GM20431 (cell line): ENCODE measurements at regions not wholly inside any gene's neighbourhood (a gene's known extent, or its start where the extent isn't known, plus 50 kb on each side); places are given as distances from the start of the nearest gene placed in this dataset.

Experiments
- in situ Hi-C: fragments of 300-500 bp; cut with MseI, MboI; formaldehyde crosslinking; loops from one replicate; pipeline ENCODE4 v1.15.0; 2020; ENCODE audit warnings: low sequenced_read_pairs; ENCODE audit not compliant: unreplicated experiment

DNA sequence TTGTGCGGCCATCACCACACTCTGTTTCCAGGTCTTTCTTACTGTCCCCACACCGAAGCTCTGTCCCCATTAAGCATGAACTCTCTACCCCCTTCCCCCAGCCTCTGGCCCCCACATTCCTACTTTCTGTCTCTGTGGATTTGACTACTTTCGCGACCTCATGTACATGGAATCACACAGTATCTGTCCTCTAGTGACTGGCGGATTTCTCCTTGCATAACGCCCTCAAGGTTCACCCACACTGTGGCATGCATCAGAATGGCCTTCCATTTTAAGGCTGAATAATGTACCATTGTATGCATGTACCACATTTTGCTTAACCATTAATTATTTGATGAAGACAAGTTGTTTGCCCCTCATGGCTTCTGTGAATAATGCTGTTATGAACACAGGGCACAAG is 467.6 kb upstream of the HS6ST1 start:
- in situ Hi-C loops: no loop called here

- in situ Hi-C loops: no loop called here
These were observed 468.2 kb upstream of the HS6ST1 start for GRCh38 chr2:128786741-128787478.

- in situ Hi-C loops: no loop called here
These were observed 468.9 kb upstream of the HS6ST1 start for GRCh38 chr2:128787616-128788015.

DNA sequence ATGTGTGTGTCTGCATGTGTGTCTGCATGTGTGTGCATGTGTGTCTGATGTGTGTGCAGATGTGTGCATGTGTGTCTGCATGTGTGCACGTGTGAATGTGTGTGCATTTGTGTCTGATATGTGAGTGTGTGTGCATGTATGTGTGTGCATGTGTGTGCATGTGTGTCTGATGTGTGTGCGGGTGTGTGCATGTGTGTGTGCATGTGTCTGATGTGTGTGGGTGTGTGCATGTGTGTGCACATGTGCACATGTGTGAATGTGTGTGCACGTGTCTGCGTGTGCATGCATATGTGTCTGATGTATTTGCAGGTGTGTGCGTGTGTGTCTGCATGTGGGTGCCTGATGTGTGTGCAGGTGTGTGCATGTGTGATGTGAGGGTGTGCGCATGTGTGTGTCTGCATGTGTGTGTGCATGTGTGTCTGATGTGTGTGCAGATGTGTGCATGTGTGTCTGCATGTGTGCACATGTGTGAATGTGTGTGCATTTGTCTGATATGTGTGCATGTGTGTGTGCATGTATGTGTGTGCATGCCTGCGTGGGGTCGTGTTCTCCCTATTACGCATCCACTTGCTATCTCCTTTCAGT is 470.1 kb upstream of the HS6ST1 start:
- in situ Hi-C loops: no loop called here

DNA sequence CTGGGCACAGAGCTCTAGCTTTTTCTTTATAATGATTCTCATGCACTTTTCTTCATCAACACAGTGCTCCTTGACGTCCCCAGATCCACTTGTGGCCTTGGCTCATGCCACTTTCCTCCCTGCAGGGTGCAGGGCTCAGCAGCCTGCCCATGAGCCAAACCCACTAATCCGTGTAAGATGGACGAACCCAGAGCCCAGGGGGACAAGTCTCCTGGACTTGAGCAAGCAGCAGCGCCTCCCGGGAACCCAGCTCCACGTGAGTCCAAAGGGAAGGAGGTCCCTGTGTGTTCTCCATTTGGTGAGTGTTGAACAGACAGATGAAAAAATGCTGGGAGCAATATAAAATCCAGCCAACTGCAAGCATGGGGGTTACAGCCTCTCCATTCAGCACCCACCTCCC is 470.6 kb upstream of the HS6ST1 start:
- in situ Hi-C loops: no loop called here

DNA sequence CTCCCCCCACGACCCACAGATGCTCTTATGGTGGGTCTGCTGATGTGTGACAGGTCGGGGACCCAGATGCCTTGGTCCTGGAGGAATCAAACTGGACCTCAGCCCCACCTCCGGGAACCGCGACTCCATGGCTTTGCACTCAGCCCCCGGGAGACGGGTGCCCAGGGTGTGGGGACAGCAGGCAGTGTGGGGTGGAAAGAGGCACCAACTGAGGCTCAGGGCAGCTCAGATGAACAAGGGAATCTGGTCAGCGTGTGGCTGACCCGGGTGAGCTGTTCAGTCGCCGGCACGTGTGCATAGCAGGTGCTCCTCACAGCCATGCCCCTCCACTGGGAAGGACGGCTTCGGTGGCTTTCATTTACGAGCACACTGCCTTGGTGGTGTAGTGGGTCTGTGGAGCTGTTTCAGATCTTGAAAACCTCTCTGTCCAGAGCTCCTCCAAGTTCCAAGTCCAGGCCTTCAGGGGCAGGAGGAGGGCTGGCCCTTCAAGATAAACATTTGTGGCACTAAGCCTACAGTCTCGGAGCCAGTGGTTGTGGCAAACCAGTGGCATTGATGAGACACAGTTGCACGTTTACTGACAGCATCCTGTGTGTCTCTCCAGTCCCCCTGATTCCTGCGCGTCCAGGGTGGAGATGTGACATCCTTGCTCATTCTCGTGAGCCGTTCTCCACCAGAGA is 471.2 kb upstream of the HS6ST1 start:
- in situ Hi-C loops: no loop called here

DNA sequence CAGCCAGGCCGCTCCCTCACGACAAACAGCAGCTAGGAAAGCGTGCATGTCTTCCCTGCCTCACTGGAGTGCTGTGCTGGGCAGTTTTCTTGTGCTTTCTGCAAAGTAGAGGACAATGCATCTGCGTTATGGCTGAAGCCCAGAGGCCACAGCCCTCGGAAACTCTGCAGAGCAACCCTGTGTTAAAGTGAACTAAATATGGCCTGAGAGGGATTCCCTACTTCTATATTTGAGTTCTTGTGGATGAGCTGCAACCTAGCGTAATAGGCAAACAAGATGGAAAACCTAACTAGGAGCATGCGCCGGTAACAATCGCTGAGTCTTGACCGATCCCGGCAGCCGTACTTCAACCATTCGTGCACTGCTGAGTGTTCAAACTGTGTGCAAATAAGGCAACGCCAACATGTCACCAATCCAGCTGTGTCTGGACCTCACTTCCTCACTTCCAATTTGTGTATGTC is 471.9 kb upstream of the HS6ST1 start:
- in situ Hi-C loops: no loop called here

- in situ Hi-C loops: no loop called here
These were observed 472.7 kb upstream of the HS6ST1 start for GRCh38 chr2:128791120-128791984.

DNA sequence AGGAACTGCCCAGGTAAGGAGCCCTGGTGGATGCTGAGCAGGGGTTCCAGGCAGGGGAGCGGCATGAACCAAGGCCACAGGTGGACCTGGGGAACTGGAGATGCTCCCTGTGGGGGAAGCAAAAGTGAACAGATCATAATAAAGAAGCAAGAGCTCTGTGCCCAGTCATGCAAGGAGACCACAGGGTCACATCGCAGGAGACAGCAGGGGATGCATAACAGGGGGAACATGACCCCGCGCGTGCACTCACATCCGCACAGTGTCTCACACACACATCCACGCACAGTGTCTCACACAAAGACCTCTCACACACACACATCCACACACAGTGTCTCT is 473.3 kb upstream of the HS6ST1 start:
- in situ Hi-C loops: no loop called here

DNA sequence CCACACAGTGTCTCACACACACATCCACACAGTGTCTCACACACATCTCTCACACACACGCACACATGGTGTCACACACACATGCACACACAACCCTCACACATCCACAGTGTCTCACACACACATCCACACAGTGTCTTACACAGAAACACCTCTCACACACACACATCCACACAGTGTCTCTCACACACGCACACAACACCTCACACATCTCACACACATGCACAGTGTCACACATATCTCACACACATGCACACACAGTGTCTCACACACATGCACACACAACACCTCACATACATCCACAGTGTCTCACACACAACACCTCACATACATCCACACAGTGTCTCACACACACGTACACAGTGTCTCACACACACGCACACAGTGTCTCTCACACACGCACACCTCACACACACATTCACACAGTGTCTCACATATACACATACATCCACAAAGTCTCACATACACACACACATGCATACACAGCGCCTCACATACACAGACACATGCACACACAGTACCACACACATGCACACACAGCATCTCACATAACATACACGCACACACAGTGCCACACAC is 473.9 kb upstream of the HS6ST1 start:
- in situ Hi-C loops: no loop called here

DNA sequence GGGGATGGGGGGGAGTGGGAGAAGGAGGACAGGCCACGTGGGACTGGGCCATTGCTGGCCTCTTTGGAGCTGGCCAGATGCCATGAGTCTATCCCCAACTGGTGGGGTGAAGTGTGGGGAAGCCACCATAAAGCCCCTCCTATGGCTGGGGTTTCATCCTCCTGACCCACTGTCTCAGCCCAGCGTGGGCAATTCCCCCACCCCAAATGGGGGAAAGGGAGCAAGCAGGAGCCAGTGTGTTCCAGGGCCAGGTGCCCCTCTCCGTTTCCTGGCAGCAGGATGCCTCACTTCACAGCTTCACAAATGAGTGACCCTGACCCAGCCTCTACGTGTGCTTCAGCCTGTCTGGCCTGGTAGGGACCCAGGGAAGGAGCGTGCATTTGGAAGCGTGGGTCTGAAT is 474.7 kb upstream of the HS6ST1 start:
- in situ Hi-C loops: no loop called here

DNA sequence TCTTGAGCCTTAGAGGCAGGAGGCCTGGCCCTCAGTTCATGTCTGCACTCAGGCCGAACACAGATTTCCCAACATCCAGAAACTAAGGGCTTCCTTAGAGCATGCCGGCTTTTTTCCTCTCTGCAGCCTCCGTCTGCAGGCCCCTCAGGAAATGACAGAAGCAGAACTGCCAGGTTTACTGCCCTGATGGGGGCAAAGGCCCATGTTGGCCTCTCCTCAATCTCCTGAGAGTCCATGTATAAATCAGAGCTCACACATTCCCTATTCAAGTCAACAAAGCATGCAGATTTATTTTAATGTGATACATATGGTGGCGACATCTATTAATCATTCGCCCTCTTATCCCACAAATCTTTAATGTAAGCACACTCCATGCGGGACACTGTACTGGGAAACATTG is 475.6 kb upstream of the HS6ST1 start:
- in situ Hi-C loops: no loop called here

DNA sequence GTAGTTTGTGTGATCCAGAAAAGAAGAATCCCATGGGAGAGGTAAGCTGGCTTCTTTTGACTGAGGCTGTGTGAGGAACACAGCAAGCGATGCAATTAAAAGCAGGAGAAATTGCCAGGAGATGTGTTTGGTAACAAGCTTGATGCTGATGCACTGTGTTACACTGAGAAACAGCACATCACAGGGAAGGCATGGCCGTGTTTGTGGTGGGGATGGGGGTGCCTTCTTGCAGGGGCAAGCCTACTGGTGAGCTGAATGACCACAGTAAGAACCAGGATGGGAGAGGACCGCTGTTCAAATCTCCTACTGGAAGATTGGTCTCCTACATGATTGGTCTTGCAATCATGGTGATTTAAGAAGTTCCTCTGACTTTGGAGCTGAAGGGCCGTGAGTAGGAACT is 477.7 kb upstream of the HS6ST1 start:
- in situ Hi-C loops: no loop called here

DNA sequence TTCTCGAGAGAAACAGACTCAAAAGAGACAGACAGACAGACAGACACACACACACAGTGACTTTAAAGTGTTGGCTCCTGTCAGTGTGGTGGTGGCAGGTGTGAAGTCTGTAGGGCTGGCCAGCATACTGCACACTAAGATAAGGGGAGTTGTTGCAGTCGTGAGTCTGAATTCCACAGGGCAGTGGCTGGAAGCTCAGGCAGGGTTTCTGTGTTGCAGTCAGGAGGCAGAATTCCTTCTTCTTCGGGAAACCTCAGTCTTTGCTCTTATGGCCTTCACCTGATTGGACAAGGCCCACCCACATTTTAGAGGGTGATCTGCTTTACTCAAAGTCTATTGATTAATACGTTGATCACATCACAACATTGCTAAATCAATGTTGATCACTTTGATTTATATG is 478.4 kb upstream of the HS6ST1 start:
- in situ Hi-C loops: no loop called here

DNA sequence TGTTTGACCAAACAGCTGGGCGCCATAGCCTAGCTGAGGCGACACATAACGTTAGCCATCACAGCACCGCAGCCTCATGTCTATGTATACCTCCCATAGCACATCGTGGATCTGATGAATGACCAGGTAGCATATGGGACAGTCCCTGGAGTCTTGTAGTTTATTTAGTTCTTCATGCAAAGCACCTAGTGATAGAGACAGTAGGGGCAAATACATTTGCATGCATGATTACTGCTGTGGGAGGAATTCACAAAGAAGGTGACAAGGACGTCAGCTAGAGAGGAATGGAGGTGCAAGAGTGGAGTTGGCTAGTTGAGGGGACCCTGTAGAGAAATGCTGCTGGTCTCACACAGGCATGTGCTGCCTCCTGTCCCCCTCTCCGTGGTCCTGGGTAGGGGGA is 478.9 kb upstream of the HS6ST1 start:
- in situ Hi-C loops: no loop called here

GRCh38 chr2:128797937-128798336 is 479.3 kb upstream of the HS6ST1 start:
- in situ Hi-C loops: no loop called here

DNA sequence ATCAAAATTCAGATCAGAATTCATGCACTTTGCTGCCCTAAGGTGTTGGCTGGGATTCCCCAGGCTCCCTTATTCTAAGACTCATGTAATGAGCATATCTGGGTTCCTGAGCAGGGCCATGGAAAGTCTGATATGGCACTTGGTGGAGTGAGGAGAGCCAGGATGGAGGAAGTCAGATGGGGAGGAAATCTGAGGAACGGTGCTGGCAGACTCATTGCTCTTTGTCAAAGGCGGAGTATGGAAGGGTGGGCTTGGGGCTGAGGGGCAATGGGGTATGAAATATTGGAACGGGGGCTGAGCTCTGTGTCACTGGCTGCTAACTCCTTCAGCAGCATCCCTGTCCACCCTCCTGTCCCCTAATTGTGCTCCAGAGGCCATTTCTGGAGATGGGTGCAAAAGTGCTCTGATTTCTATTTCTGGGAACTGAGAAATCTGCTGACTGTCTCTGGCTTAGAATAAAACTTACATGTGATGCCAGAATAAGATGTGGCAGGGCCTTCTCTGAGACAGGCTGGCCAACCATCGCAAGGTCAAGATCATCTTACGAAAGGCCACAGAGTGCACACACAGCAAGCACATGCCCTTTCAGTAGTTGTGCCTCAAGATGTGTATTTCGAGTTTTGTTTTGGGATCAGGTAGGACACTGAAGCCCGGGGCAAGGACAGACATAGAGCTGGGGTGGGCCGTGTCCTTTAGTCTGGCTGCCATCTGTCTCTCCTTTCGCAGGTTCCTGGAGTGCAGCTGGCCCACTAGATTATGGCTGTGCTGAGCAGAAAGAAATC is 480.0 kb upstream of the HS6ST1 start:
- in situ Hi-C loops: no loop called here

- in situ Hi-C loops: no loop called here
These were observed 480.6 kb upstream of the HS6ST1 start for GRCh38 chr2:128799284-128799552.

DNA sequence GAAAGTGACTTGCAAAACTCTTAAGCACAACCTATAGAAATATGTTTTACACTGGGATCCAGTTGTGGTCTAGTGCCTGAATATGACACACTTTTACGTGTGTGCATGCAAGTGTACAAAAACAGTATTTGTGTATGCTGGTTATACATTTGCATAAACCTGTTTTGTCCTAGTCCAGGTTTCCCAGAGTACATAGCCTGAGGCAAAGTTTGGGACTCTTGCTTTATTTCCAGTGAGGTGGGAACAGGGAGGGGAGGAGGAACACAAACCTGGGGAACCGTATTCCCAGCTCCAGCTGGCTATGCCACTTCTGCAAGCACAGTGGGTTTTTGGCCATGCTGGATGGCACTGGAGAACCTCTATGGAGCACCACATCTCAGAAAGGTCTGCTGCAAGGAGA is 481.1 kb upstream of the HS6ST1 start:
- in situ Hi-C loops: no loop called here

DNA sequence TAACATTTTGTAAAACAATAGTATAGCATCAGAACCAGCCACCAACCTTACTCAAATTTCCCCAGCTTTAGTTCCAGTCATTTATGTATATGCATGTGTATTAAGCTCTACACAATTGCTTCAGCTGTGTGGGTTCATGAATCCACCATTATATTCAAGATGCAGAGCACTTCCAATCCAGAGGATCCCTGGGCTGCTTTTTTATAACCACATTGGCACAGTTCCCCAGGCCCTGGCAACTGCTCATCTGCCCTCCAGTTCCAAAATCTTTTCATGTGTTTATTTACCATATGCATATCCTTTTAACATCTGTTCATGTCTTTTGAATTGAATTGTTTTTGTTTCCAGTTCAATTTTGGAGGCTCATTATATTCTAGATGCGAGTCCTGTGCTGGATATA is 482.9 kb upstream of the HS6ST1 start:
- in situ Hi-C loops: no loop called here
